Upper lobe of right lung (tissue), 1 donor: ENCODE measurements at regions not wholly inside any gene's neighbourhood (a gene's known extent, or its start where the extent isn't known, plus 50 kb on each side); places are given as distances from the start of the nearest gene placed in this dataset.

Source experiments
- ATAC-seq: fragments of 200-7000 bp; cut with Tn5 transposase; one replicate; pipeline ENCODE4 v1.9.1; 2020; ENCODE audit warnings: mild to moderate bottlenecking, moderate library complexity
- DNase-seq: peaks from one replicate; pipeline ENCODE4 v3.0.0-alpha.2; 2020
- H3K27ac ChIP-seq: fragments of 200-600 bp; one replicate; pipeline ENCODE4 v1.8.0; 2022
- H3K27me3 ChIP-seq: fragments of 200-600 bp; one replicate; pipeline ENCODE4 v1.8.0; 2022; ENCODE audit warnings: mild to moderate bottlenecking
- H3K36me3 ChIP-seq: fragments of 200-600 bp; one replicate; pipeline ENCODE4 v1.8.0; 2022
- H3K4me1 ChIP-seq: fragments of 200-600 bp; one replicate; pipeline ENCODE4 v1.8.0; 2022
- H3K4me3 ChIP-seq: fragments of 200-600 bp; one replicate; pipeline ENCODE4 v1.8.0; 2022; ENCODE audit warnings: mild to moderate bottlenecking
- H3K9me3 ChIP-seq: fragments of 200-600 bp; one replicate; pipeline ENCODE4 v1.8.0; 2022
- CTCF ChIP-seq: fragments of 200-600 bp; IDR thresholded peaks from one replicate; pipeline ENCODE4 v1.8.0; 2022; ENCODE audit warnings: antibody characterized with exemption
- intact Hi-C: fragments of 100-400 bp; cut with DNase I; formaldehyde crosslinking; loops from one replicate; pipeline ENCODE4 v1.11.0; 2022
- donor health status: DM: no; HTN: yes; CAD: no; lungs with severe emphysema.

GRCh38 chr3:1513662-1514061 lies 420.8 kb downstream of the CNTN6 start:
- Histone ChIP-seq H3K4me3 (no peak overlapping the region), H3K36me3 (no peaks in the 10 kb centered on the region), H3K27ac (no peak overlapping the region), H3K4me1 (no peaks in the 10 kb centered on the region), H3K9me3 (no peaks in the 10 kb centered on the region), H3K27me3 (no peaks in the 10 kb centered on the region)
- TF ChIP-seq CTCF, result no peak
- ATAC-seq (no peak), DNase-seq (no peak)
- intact Hi-C loops, result no loop called here

- Histone ChIP-seq H3K27me3 (no peaks in the 10 kb centered on the region), H3K36me3 (no peaks in the 10 kb centered on the region), H3K4me1 (no peaks in the 10 kb centered on the region), H3K4me3 (no peak overlapping the region), H3K9me3 (no peaks in the 10 kb centered on the region), H3K27ac (no peak overlapping the region)
- intact Hi-C loops, result no loop called here
- TF ChIP-seq CTCF, result no peak
- DNase-seq (peak; percentile 29), ATAC-seq (no peak)
Observed at GRCh38 chr3:1515882-1516281, 423.1 kb downstream of the CNTN6 start.

- Histone ChIP-seq H3K4me3 (no peak overlapping the region), H3K27ac (no peak overlapping the region), H3K9me3 (no peaks in the 10 kb centered on the region), H3K4me1 (no peaks in the 10 kb centered on the region), H3K36me3 (no peaks in the 10 kb centered on the region), H3K27me3 (no peaks in the 10 kb centered on the region)
- intact Hi-C loops, result no loop called here
- no peak for TF ChIP-seq CTCF
- ATAC-seq (no peak), DNase-seq (no peak)
Observed at GRCh38 chr3:1527786-1528185, 435.0 kb downstream of the CNTN6 start.

- no peaks in the 10 kb centered on the region for H3K36me3 ChIP-seq
- H3K27ac ChIP-seq, result no peak overlapping the region
- ATAC-seq (no peak), DNase-seq (no peak)
- no peaks in the 10 kb centered on the region for H3K9me3 ChIP-seq
- intact Hi-C loops, result no loop called here
- TF ChIP-seq CTCF, result no peak
- H3K27me3 ChIP-seq, result no peaks in the 10 kb centered on the region
- no peaks in the 10 kb centered on the region for H3K4me1 ChIP-seq
- no peak overlapping the region for H3K4me3 ChIP-seq
Observed at GRCh38 chr3:1528621-1529020, 435.8 kb downstream of the CNTN6 start.

- Histone ChIP-seq H3K4me3 (no peak overlapping the region), H3K9me3 (no peaks in the 10 kb centered on the region), H3K27ac (no peak overlapping the region), H3K36me3 (no peaks in the 10 kb centered on the region), H3K4me1 (no peaks in the 10 kb centered on the region), H3K27me3 (no peaks in the 10 kb centered on the region)
- no peak for TF ChIP-seq CTCF
- intact Hi-C loops, result no loop called here
- ATAC-seq (no peak), DNase-seq (no peak)
Observed at GRCh38 chr3:1529676-1530075, 436.9 kb downstream of the CNTN6 start.

- ATAC-seq, result no peak
- intact Hi-C loops, result no loop called here
- TF ChIP-seq CTCF, result no peak
Observed at GRCh38 chr3:1531981-1532380, 439.2 kb downstream of the CNTN6 start.

More at GRCh38 chr3:1531981-1532380, 439.2 kb downstream of the CNTN6 start:
- Histone ChIP-seq H3K4me1 (no peaks in the 10 kb centered on the region), H3K27ac (no peak overlapping the region), H3K4me3 (no peak overlapping the region), H3K9me3 (no peaks in the 10 kb centered on the region), H3K36me3 (no peaks in the 10 kb centered on the region), H3K27me3 (no peaks in the 10 kb centered on the region)
- no peak for DNase-seq
